HG03103 (cell line): ENCODE measurements at regions not wholly inside any gene's neighbourhood (a gene's known extent, or its start where the extent isn't known, plus 50 kb on each side); places are given as distances from the start of the nearest gene placed in this dataset.

Experiments
- ATAC-seq: cut with Tn5 transposase; IDR thresholded peaks from one replicate; pipeline ENCODE4 v1.9.1; 2021; ENCODE audit warnings: low read depth; ENCODE audit not compliant: unreplicated experiment

DNA sequence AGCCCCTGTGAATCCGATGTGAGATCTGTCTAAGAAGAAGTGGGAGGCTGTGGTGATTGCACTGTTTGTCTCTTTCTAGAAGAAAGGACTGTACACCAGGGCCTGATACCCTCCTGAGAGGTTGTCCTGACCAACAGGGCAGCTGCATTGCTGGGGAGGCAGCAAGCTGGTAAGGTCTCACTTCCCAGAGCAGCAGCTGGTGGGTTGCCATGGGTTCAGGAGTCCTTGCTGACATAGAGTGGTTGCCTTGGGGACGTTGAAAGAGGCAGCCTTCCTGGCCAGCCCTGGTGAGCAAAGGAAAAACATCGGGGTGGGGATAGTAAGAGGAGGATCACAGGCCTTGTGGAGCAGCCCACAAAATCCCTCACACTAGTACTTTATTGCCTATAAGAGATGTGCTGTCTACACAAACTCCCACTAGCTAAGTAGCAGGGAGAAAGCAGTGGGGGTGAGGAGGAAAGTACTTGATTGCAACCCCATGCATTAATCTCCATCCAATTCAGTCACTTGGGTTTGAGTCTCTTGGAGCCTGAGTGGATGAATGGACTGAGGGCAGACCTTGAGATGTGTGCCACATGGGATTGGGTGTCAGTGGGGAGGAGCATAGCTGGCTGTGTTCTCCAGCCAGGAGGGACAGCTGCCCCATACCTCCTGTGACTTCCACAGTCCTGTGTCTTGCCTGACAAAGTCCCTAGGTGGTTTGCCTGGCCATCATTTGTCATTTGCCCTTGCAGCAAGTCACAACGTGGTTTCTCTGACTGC, 143.8 kb upstream of the RPL38 start:
- ATAC-seq = no peak

GRCh38 chr17:74061758-74062157, 141.7 kb upstream of the RPL38 start:
- no peak for ATAC-seq

DNA sequence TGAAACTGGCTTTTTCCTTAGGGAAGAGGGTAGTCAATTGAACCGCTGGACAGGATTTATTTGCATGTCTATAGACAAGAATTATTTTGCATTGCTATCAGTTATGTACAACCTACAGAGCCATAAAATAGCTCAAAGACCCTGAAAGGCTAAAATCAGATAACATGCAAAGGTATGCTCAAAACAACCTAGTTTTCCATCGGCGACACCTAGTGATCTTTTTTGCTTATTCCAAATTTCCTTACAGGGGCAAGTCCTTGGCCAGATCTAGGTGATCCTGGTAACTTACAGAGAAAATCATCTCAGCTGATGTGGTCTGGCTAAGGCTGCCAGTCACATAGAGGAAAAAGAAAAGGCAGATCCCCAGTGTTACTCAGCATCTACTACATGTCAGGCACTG, 141.2 kb upstream of the RPL38 start:
- ATAC-seq = no peak

- ATAC-seq = no peak
Measured at GRCh38 chr17:74063439-74063838, 140.0 kb upstream of the RPL38 start.

- ATAC-seq = no peak
Measured at GRCh38 chr17:74070374-74070773, 133.1 kb upstream of the RPL38 start.

DNA sequence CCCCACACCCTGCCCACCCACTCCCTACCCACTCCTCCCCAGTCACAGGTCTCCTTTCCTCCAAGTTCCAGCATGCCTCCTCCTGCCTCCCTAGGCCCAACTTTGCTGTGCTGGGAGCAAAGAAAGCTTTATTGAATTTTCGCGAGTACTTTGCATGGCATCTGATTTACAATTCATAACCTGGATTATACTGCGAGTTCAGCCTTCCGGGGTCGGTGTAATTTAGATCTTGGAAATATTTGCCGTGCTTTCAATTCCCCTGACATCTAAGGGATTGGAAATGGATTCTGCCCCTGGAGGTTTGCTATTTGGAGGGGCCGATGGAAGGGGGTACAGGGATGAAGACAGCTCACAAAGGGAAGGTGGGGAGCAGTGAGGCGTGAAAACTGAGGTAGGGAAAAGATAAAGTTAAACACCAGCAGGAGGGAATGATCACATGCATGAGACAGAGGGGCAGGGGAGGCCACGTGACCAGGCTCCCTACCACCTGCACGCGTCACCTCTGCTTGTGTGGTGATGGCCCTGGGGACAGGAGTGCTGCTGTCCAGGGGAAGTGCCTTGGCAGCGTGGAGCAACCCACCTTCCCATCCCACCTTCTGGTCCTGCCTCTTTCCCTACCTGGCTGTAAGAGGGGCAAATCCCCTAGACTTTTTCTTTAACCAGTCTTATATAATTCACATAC, 132.3 kb upstream of the RPL38 start:
- ATAC-seq = no peak

- no peak for ATAC-seq
Measured at GRCh38 chr17:74072340-74072739, 131.1 kb upstream of the RPL38 start.

GRCh38 chr17:74076446-74076845, 127.0 kb upstream of the RPL38 start:
- ATAC-seq = no peak

DNA sequence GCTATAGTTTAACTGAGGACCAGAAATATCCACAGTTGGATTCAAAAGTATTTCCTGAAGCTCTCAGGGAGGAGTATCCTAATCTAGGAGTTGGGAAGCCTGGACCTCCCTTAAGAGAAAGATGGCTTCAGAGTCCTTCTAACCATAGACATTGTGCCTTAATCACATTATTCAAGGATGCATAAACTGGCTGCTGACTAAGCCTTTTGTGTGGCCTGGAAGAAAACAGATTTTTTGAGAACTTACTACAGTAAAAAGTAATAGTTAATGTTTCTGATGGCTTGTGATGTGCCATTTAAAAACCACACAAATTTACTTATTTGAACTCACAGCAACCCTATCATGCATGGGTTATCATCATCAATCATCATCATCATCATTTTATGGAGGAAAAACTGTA, 126.2 kb upstream of the RPL38 start:
- no peak for ATAC-seq

DNA sequence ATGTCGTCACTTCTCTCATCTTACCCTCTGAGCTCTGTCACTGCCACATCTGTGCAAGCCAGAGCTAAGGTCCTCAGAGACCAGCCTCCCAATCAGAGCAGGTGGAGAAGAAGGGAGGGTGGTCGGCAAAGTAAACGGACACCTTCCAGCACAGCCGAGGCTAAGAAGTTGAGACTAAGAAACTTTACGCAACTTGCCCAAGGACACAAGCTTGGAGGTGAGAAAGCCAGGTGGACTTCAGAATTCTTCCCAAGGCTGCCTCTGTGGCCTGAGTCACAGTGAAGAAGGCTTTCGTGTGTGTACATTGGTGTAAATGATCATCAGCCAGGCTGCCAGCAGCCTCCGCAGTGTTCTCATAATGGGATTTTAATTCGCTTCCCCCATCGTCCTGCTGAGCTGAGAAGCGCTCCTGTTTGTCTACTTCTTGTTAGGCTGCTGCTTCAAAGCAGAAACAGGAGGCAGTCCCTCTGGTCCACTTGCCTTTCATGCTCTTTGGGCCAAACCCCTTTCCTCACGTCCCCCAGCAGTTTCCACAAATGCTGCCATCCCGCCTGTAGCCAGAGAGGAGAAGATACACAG, 125.0 kb upstream of the RPL38 start:
- ATAC-seq = no peak

GRCh38 chr17:74079537-74080300, 123.8 kb upstream of the RPL38 start:
- no peak for ATAC-seq

GRCh38 chr17:74080656-74081582, 122.6 kb upstream of the RPL38 start:
- no peak for ATAC-seq

DNA sequence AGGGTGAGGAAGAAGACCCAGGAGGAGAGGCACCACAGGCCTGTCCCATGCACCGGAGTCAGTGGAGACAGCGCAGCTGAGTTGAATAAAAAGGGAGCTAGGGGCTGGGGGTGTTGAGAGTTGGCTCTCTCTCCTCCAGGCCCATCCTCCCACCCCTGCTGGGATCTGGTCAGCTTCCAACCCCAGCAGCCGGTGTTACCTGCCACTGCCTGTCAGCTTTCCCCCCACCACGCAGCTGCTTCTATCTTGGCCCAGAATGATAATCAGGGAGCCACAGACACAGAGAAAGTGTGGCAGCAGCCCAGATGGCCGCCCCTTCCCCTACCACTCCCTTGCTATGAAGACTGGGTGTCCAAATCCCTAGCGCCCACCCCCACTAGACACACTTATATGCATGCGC, 120.6 kb upstream of the RPL38 start:
- no peak for ATAC-seq

DNA sequence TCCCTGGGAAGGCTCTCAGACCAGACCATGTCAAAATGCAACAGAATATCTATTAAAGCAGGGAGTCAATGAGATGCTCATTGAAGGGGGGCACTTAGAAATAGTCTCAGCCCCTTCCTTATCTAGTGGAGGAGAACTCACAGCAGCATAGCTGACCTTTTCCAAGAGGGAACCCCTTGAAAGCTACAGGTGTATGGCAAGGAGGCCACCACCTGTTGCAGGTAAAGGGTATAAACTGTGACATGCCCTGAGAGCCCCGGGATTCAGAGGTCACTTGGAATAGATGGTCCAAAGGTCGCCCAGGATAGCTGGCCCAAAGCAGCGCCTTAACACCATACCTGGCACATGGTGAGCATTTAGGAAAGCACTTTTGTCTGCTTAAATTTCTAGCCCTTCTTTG, 120.2 kb upstream of the RPL38 start:
- ATAC-seq = no peak

DNA sequence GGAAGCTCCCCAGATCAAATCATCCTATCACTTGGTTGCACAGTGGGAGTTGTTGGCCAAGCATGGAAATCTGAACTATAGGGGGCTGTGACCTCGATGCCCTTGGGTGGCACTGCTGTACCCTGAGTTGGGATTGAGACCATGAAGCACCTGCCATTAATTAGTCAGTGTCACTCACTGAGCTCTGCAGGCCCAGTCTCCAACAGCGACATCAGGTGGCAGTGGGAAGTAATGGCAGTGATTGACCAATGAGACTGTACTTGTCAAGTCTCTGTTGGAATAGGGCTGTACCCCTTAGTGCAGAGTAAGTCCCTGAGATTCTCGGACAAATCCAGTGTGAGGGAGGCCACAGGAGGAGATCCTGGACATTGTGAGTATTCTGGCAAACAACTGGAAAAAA, 118.0 kb upstream of the RPL38 start:
- ATAC-seq = no peak

DNA sequence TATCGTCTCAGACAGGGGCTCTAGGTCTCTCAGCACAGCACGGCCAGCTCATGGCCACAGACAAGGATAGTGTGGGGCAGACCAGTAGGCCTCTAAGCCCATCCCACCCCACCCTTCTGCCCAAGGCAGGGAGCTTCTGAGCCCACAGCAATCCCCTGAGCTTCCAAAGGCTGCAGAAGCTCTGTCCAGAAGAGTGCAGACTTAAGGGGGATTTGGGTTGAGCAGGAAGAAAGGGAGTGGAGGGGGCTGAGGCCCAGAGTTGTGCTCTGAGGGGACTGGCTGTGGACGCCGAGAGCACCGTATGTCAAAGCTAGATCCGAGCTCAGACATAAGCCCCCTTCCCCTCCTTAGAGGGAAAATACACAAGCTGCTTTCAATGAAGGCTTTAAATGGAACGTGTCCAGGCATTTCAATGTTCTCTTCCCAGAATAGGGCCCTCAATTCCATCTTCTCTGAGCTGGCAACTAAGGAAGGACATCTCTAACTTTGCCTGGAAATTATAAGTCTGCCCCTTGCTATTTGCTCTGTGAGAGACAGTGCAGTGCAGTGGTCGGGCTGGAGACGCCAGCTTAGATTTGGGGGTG, 116.4 kb upstream of the RPL38 start:
- no peak for ATAC-seq

- no peak for ATAC-seq
Measured at GRCh38 chr17:74088285-74088933, 115.1 kb upstream of the RPL38 start.

DNA sequence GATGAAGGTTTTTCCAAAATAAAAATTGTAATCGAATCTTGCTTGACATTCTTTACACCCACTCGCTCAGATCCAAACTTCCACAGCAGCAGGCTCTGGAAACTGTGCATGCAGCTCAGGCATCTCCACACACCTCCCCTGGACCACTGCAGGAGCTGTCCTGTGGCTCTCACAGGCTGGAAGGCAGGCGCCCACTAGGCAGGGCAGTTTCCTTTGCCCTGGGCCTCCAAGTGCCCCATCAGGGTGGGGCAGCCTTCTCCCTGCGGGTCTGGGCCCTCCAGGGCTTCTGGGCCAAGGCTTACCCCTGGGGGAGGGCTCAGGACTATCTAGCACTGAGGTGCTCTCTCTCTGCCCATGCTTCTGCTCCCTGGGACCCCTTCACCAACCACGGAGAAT, 114.5 kb upstream of the RPL38 start:
- ATAC-seq = no peak

- no peak for ATAC-seq
Measured at GRCh38 chr17:74089380-74089779, 114.1 kb upstream of the RPL38 start.
